NCI-H446 (cell line): ENCODE measurements at regions not wholly inside any gene's neighbourhood (a gene's known extent, or its start where the extent isn't known, plus 50 kb on each side); places are given as distances from the start of the nearest gene placed in this dataset.
A peak's percentile ranks its signal among the peaks of the same experiment; 100 is the strongest.

Experiments used
- DNase-seq, 2 experiments: peaks; one replicate each; lab custom pipeline; 2025; lab: John Stamatoyannopoulos, UW

DNA sequence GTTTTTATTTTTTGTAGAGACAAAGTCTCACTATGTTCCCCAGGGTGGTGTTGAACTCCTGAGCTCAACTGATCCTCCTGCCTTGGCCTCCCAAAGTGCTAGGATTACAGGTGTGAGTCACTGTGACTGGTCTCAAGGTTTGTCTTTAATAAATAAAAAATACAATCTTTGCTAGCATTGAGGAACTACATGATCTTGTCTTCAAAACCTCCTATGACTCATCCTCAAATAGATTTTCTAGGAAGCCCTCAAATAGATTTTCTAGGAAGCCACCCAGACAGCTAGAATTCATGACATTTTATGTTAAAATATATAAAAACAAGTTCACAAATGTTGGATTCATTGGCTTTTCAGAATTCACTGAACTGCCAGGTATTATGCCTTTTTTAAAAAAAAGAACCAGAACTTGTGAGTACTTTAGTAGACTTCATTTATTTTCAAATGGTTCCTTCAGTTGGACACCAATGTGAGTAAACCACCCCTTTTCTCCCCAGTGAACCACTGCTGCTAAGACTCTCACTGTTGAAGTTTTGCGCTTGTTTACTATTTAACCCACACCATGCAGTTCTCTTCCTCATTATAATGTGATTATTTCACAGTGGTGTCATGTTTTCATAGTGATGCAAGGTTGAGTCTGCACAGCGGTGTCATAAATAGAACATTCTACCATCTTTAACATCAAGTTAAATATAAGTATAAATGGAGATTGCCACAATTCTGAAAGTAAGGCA lies 303.9 kb downstream of the CASP12 start:
- no peak for DNase-seq

DNA sequence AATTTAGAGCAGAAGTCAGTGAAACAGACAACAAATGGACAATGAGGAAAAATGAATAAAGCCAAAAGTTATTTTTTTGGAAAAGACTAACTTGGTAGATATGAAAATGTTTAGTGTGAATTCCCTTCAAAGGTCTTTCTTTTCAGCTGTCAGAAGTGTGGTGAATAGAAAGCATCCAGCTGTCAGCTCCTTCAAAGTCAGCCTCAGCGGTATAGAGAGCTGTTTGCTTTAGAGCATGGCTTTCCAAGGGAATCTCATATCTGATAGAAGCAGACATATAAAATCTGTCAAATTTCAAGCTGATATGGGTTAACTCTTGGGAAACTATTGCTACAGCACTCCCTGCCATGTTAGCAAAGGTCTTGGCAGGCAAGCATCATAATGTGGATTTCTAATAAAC lies 309.3 kb downstream of the CASP12 start:
- no peak for DNase-seq

DNA sequence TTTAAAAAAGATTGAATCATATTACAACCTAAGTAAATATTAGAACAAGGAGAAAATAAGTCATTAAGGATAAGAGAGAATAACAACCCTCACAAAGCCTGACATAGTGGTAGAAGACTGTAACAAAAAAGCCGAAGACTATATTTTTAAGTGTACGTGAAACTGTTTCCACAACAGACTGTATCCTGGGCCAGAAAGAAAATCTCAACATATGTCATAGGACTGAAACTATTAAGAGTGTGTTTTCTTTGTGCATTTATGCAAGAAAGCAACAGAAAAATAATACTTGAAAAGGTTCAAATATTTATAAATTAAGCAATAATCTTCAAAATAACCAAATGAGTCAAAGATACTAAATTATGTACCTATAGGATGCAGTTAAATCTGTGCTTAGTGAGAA lies 309.8 kb downstream of the CASP12 start:
- no peak for DNase-seq

DNA sequence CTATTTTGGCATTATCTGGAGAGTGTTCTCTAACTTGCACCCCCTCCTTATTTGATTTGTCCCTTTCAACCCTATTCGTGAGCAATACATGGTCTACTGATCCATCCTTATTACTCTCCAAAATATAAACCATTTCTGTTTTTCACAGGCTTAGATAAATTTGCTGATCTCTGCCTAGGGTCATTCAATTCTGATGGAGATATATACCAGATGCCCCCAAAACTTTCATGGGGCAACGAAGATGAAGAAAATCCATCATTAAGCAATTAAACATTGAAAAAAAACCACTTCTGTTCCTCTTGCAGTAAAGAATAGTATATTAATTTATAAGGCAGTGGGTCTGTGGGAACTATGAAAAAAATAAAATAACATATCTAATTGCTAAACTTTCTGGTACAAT lies 313.4 kb downstream of the CASP12 start:
- DNase-seq = no peak

DNA sequence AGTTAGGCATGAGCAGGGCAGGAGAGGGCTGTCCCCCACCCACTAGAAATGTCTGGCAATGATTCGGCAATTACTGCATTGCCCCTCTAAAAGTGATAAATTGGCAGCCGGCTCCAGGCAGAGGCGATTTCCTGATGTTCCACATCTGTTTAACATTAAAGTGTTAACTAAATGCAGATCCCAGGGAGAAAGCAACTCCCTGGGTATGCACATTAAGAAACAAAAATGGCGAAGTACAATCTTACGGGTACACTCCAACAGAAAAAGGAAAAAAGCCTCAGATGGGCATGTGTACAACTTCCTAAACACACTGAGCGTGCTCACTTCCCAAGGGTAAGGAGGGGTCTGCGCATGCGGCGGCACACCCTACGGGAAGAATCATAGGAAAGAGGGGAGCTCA lies 314.4 kb downstream of the CASP12 start:
- no peak for DNase-seq

DNA sequence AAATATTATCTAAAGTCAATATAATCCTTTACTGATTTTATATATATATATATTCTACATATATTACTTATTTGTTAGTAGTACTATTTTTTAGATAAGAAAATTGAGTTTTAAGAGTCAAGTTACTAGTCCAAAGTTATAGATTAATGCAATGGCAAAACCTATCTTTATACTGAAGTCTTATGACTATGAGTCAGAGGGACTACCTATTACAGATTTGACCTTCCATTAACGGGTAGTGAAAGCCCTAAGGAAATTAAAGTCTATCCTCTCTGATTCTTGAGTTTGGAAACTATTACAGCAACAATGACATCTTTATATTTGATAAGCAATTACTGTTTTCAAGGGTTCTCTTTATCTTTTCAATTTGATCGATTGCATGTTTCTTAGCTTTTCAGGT lies 315.8 kb downstream of the CASP12 start:
- no peak for DNase-seq

DNA sequence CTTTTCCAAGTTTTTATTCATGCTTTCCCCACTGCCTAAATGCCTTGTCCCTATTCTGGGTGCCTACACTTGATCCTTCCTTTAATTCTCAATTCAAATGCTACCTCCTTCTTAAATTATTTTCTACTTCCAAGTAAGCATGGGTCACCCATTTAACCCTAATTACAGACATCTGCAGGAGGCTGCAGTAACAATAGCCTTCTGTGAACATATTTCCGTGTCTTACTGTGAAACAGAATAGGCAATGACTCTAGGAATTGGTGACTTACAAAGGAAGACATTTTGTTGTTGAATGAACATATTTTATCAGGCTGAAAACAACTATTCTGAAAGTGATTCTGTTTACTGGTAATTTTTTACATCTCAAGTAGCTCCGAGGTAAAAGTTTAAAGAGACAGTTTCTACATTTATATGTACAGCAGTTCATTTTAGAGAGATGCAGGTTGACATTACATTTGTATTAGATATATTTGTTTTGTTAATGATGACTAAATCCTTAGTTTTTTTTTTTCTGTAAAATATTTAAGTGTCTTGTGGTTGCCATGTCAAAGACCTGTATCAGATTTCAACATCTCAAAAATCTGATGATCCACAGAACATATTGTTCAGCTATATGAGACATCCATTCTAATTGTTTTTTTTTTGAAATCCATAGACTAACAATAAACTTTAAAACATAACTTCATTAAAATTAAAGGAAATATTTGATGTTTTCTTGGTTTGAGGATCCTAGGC lies 316.8 kb downstream of the CASP12 start:
- DNase-seq = no peak

DNA sequence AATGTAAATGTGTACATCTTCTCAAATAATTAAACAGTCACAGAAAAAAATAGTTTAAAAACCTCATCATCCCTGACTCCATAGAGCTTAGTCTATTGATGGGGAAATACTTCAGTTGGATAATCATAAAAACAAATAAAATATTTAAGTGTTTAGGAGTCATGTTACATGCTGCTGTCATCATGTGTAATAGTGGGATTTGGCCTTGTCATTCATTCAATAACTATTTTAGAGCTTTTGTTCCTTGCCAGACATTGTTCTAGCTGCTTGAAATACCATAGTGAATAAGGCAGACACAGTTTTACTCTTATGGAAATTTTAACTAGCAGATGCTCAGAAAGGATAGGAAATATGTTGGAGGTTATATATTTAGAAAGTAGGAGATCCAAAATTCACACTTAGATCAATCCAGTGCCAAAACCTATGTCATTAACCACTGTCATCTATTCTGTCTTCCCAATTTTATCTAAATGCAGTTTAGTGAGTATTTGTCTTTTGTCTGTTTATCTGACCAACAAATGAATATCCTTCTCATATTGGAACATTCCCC lies 324.7 kb downstream of the CASP12 start:
- no peak for DNase-seq

DNA sequence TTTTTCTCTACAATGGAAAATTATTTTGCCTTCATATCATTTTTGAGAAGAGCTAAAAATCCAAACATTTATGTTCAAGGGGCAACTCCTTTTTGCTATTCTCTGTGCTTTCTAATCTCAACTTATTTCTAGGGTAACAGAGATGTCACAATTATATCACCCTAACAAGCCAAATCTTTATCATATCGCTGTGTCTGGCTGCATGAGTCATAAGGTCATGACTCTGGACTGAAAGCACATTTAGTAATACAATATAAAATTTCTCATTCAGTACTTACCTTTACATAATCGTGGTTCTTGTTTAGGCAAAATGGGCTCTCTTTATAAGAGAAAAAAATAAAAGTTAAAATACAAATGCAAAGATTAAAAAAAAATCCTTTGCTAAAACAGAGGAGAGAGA lies 326.0 kb downstream of the CASP12 start:
- no peak for DNase-seq

DNA sequence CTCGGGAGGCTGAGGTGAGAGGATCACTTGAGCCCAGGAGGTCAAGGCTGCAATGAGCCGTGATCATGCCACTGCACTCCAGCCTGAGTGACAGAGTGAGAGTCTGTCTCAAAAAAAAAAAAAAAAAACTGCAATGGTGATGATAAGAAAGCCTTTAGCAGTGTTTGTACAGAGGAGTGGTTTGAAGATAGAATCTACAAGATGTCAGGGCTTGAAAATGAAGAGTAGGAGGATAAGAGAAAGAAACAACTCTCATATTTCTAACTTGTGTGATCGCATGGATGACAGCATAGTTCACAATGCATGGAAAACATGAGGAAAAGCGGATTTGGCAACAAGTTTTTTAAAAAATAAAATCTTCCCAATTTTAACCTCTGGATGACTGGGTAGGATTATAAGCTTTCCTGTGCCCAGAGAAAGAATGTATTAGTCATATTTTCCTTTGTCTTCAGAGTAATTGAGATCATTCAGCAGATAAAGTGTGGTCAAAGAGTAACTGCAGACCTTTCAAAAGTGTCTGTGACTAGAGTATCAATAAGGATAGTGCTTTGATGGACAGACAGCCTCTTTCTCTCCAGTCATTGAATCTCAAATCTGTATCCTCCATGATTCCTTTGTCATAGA lies 328.1 kb downstream of the CASP12 start:
- no peak for DNase-seq

DNA sequence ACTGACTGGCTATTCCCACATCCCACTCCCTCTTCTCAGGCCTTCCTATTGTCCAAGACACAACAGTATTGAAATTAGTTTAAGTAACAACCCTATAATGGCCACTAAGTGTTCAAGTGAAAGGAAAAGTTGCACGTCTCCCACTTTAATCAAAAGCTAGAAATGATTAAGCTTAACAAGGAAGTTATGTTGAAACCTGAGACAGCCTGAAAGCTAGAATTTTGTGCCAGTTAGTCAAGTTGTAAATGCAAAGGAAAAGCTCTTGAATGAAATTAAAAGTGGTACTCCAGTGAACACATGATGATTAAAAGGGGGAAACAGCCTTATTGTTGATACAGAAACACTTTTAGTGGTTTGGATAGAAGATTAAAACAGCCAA lies 332.7 kb downstream of the CASP12 start:
- no peak for DNase-seq

DNA sequence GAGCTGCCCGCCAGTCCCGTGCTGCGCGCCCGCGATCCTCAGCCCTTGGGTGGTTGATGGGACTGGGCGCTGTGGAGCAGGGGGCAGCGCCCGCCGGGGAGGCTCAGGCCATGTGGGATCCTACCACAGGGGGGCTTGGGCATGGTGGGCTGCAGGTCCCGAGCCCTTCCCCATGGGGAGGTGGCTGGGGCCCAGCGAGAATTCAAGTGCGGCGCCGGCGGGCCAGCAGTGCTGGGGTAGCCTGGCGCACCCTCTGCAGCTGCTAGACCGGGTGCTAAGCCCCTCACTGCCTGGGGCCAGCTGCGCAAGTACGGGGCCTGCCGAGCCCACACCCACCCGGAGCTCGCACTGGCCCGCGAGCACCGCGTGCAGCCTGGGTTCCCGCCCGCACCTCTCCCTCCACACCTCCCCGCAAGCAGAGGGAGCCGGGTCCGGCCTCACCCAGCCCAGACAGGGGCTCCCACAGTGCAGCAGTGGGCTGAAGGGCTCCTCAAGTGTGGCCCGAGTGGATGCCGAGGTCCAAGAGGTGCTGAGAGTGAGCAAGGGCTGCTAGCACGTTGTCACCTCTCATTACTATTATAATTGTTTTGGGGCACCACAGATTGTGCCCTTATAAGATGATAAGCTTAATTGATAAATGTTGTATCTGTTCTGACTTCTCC lies 333.2 kb downstream of the CASP12 start:
- DNase-seq = no peak

DNA sequence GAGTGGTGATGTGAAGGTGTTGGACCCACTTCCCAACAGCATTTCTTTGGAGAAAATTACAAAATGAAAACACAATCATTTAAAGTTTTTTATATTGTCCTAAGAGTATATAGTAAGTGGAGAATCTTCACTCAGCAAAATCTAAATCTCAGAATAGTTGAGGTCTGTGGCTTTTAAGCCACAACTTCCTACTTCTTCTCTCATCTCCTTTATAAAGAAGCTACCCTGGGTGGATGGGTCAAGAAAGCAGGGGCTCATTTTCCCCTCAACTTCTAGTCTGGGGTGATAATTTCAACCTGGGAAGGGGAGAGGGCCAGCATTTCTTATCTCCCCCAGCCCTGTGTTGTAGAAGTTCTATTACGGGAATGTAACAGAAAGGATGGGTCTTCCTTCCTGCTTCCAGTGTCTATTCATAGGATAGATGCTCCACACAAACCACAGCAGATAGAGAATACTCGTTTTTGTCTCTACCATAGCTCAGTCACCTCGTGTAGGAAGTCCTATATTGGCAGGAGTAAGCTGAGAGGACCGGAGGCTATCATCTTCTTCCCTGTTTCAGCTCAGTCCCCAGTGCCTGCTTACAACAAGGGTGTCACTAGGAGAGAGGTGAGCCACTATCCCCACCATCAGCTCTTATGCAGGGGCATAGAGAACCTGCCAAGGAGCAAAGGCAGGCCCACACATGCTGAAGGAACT lies 341.5 kb downstream of the CASP12 start:
- no peak for DNase-seq

DNA sequence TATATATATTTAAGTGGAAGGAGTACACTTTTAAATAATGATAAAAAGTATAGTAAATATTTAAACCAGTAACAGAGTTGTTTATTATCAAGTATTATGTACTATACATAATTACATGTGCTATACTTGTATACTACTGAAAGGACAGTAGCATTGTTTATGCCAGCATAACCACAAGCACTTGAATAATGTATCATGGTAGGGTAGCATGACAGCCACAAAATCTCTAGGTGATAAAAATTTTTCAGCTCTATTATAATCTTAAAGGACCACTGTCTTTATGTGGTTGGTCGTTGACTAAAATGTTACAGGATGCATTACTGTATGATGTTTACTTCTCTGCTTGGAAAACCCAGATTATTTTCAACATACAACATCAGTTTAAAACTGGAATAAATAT lies 349.2 kb downstream of the CASP12 start:
- no peak for DNase-seq

DNA sequence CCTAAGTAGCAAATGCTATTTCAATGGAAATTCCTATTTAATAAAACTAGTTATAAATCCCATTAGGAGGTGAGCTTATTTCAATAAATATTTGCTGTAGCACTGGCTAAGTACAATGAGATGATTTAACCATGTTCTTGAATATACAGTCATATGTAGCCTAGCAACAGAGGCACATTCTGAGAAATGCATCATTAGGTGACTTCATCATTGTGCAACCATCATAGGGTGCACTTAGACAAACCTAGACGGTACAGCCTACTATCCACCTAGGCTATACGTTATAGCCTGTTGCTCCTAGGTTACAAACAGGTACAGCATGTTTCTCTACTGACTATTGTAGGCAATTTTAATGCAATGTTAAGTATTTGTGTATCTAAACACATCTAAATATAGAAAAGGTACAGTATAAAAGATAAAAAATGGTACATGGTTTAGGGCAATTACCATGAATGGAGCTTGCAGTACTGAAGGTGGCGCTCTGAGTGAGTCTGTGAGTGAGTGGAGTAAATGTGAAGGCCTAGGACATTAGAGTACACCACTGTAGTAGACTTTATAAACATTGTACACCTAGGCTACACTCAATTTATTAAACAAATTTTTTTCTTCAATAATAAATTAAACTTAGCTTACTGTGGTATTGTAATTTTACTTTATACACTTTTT lies 350.1 kb downstream of the CASP12 start:
- DNase-seq = no peak

DNA sequence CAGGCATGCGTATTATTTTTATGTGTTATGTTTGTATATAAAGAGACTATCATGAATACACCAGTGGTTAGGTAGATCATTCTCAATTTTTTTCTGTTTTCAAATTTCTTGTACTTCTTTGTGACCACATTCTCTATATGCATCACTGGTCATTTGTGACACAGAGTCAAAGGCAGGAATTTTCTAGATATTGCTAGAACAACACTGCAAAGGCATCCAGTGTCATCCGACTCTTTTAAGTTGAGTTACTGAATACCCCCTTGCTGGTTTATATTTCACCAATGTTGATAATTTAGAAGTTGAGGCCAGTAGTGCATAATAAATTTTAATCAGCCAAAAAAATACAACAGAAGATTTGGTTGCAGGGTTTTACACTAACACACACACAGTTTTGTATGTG lies 351.8 kb downstream of the CASP12 start:
- DNase-seq = no peak

DNA sequence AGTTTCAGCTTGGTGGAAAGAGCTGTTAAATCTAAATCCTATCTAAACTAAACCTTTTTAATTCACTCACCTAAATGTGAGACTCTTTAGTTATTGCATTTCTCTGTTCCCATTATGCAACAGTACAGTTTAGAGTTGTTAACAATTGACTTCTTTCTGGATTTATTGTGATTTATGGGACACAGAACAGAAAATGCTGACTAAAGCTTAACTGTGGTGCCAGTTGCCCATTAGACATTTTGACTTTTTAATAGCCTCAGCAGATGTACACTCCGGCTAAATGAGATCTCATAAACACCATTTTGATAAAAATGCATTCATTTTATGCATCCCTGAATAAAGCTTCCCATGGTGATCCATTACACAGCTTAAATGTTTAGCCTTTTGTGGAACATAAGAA lies 356.6 kb downstream of the CASP12 start:
- peak in 1 of 2 experiments; percentile 32 for DNase-seq

DNA sequence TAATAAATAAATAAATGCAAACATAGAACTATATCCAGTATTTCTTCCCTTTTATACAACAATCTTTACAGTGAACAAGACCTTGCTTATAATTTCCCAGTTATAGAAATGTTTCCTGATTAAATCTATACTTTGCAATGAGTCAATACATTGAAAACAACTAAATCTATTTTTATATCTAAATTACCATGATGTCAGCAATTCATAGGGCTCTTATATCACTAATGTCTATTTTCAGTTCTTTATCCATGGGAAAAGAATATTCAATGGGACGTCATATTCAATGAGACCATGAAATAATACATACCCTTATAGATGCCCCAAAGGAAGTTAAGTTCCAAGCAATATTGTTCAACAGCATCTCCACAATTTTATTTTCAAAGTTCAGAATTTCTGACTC lies 359.9 kb downstream of the CASP12 start:
- DNase-seq = no peak

DNA sequence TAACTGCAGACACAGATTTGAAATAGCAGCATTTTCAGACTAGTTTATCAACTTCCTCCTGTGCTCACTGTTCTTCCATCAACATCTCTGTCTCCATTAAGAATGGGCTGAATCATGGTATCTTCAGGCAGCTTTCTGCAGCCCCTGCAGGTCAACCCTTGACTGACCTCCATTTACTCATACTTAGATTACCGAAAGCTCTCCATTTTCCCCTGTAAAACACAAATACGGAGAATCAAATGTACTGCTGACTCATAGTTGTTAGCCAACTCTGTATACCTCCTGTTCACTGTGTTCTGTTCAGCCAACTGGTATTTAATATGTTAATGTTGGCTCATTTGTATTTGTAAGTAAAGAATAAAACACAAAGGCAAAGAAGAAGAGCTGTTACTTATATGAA lies 364.0 kb downstream of the CASP12 start:
- peak in 1 of 2 experiments; percentile 39 for DNase-seq

DNA sequence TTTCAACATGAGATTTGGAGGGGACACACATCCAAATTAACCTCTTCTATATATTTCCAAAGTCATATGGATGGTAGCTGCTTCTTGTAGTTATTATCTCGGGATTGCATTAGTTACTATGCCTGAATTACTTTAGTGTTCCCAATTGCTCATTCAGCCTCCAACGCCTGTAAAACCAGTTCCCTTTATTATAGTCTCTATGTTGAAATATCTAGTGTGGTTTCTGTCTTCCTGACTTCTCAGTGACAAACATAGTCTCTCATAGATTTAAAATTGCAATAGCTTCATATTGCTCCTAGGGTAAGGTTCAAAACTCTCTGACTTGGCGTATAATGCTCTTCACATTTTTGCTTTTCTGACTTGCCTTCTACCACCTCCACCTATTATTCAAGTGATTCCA lies 366.4 kb downstream of the CASP12 start:
- no peak for DNase-seq

DNA sequence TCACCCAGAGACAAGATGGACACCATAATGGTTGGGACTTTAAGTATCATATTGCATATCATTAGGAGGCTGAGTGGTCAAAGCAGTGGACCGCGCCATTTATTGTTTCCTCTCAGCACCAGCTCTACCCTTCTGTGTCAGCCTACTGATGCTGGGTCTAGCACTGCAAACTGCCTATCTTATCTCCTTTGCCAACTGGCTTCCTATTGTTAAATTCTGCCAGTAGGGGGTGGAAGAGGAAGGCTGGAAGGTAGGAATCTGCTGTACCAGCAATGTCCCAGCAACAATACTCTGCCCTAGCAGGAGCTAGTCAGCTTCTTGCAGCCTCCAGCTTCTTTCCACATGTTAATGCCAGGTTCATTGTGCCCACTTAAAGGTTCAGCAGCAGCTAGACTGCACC lies 367.1 kb upstream of the PDGFD start:
- peak in 1 of 2 experiments; percentile 54 for DNase-seq
